ENCODE measurements at regions not wholly inside any gene's neighbourhood (a gene's known extent, or its start where the extent isn't known, plus 50 kb on each side); places are given as distances from the start of the nearest gene placed in this dataset.

GRCh38 chr9:134560206-134560605 lies 81.4 kb upstream of the COL5A1 start:
- no peak for TF ChIP-seq CSDC2 (CRISPR knock-in tag; IDR thresholded peaks at IDR 0.05)
- TF ChIP-seq PPARA (CRISPR knock-in tag; IDR thresholded peaks at IDR 0.05; ENCODE audit: borderline replicate concordance): no peak
- no peak for TF ChIP-seq ISL1 (CRISPR knock-in tag; IDR thresholded peaks at IDR 0.05)
- no peak for TF ChIP-seq POU6F1 (CRISPR knock-in tag; IDR thresholded peaks at IDR 0.05; ENCODE audit: borderline replicate concordance, low read depth)
- TF ChIP-seq BACH2 (CRISPR knock-in tag; IDR thresholded peaks at IDR 0.05; ENCODE audit: borderline replicate concordance): no peak
- TF ChIP-seq GLIS3 (CRISPR knock-in tag; IDR thresholded peaks at IDR 0.05): no peak
- no peak for TF ChIP-seq TSHZ2 (CRISPR knock-in tag; IDR thresholded peaks at IDR 0.05)
- no peak for TF ChIP-seq ARNTL (CRISPR knock-in tag; IDR thresholded peaks at IDR 0.05; ENCODE audit: borderline replicate concordance, low read depth)
- TF ChIP-seq CSRNP3 (CRISPR knock-in tag; IDR thresholded peaks at IDR 0.05): no peak
- no peak for TF ChIP-seq OSR1 (CRISPR knock-in tag; IDR thresholded peaks at IDR 0.05)
- no peak for ATAC-seq

GRCh38 chr9:134560654-134561053 lies 80.9 kb upstream of the COL5A1 start:
- TF ChIP-seq OSR1 (CRISPR knock-in tag; IDR thresholded peaks at IDR 0.05): no peak
- TF ChIP-seq SNAI2 (CRISPR knock-in tag; IDR thresholded peaks at IDR 0.05): no peak
- no peak for TF ChIP-seq CSRNP3 (CRISPR knock-in tag; IDR thresholded peaks at IDR 0.05)
- TF ChIP-seq POU6F1 (CRISPR knock-in tag; IDR thresholded peaks at IDR 0.05; ENCODE audit: borderline replicate concordance, low read depth): no peak
- no peak for TF ChIP-seq PPARA (CRISPR knock-in tag; IDR thresholded peaks at IDR 0.05; ENCODE audit: borderline replicate concordance)
- TF ChIP-seq BACH2 (CRISPR knock-in tag; IDR thresholded peaks at IDR 0.05; ENCODE audit: borderline replicate concordance): no peak
- no peak for TF ChIP-seq PATZ1 (CRISPR knock-in tag; IDR thresholded peaks at IDR 0.05; ENCODE audit: borderline replicate concordance)
- TF ChIP-seq ZC3H10 (CRISPR knock-in tag; IDR thresholded peaks at IDR 0.05): no peak
- no peak for ATAC-seq

- no peak for ATAC-seq
- TF ChIP-seq ZFP3 (CRISPR knock-in tag; IDR thresholded peaks at IDR 0.05) (no peak), ZNF8 (CRISPR knock-in tag; IDR thresholded peaks at IDR 0.05) (no peak), GLIS3 (CRISPR knock-in tag; IDR thresholded peaks at IDR 0.05) (no peak)
Observed at GRCh38 chr9:134561427-134562145, 80.0 kb upstream of the COL5A1 start.

Measured in SK-N-SH treated with all-trans-retinoic acid at 6 μM for 48 hours (cell line).